Neural cell (in vitro differentiated cells): ENCODE measurements at regions not wholly inside any gene's neighbourhood (a gene's known extent, or its start where the extent isn't known, plus 50 kb on each side); places are given as distances from the start of the nearest gene placed in this dataset.

ENCODE experiments used
- CTCF ChIP-seq: fragments of 450-650 bp; IDR thresholded peaks from 2 replicates; pipeline ENCODE4 v1.5.1; 2014; ENCODE audit warnings: antibody characterized with exemption, mild to moderate bottlenecking, moderate library complexity; ENCODE audit not compliant: poor library complexity, severe bottlenecking
- EP300 ChIP-seq: fragments of 450-650 bp; conservative IDR thresholded peaks from 2 replicates; pipeline ENCODE4 v1.6.1; 2014; ENCODE audit warnings: antibody characterized with exemption, mild to moderate bottlenecking, moderate library complexity; ENCODE audit not compliant: poor library complexity, severe bottlenecking
- EZH2 ChIP-seq: fragments of 200-600, 300-800 bp; shearing (Covaris generic), sonication (generic); IDR thresholded peaks from 2 replicates; pipeline ENCODE4 v1.6.1; 2014; ENCODE audit warnings: antibody characterized with exemption, low read length, borderline replicate concordance, mild to moderate bottlenecking; ENCODE audit not compliant: insufficient read depth, poor library complexity, severe bottlenecking
- POLR2AphosphoS5 ChIP-seq: IDR thresholded peaks from 2 replicates; pipeline ENCODE4 v1.6.1; 2012
- RAD21 ChIP-seq: fragments of 450-650 bp; conservative IDR thresholded peaks from 2 replicates; pipeline ENCODE4 v1.6.1; 2014; ENCODE audit warnings: antibody characterized with exemption, mild to moderate bottlenecking, moderate library complexity
- TAF1 ChIP-seq: IDR thresholded peaks from 2 replicates; pipeline ENCODE4 v1.6.1; 2012; ENCODE audit warnings: low read depth

GRCh38 chr15:69912116-69912515, 185.6 kb downstream of the TLE3 start:
- TF ChIP-seq RAD21 (no peak), CTCF (no peak), POLR2AphosphoS5 (no peak), EZH2 (no peak), TAF1 (no peak), EP300 (no peak)
